A549 (cell line): ENCODE measurements at regions not wholly inside any gene's neighbourhood (a gene's known extent, or its start where the extent isn't known, plus 50 kb on each side); places are given as distances from the start of the nearest gene placed in this dataset.
"Not testable (repeated sequence)": the region's sequence is repeated elsewhere in the genome, so short reads cannot be mapped to it uniquely, and the experiment has no call there.

Experiments
- ATAC-seq, 2 experiments: fragments of 200-7000 bp in 1 of 2; fragments of >200 bp in 1 of 2; cut with Nextera tagmentation in 1 of 2; cut with Tn5 transposase in 1 of 2; 3 replicates each; pipeline versions ENCODE4 v1.8.0 to v1.9.1; 2018 to 2020; ENCODE audit warnings: mild to moderate bottlenecking in 1 of 2, moderate library complexity in 1 of 2
- CTCF ChIA-PET: fragments of 300-600 bp; sonication (Branson Sonifier 250); formaldehyde crosslinking; extraction: SDS; loops from one replicate; lab custom pipeline; 2021; ENCODE audit warnings: antibody characterized with exemption, inconsistent platforms; lab: Yijun Ruan, JAX
- POLR2A ChIA-PET: fragments of 350-600 bp; formaldehyde crosslinking; extraction: SDS; loops from one replicate; lab custom pipeline; 2021; ENCODE audit warnings: antibody characterized with exemption, inconsistent platforms; lab: Yijun Ruan, JAX
- DNase-seq, 2 experiments: peaks; one replicate each; pipeline versions ENCODE4 v3.0.0 to v3.0.0-alpha.2; 2011 to 2016; ENCODE audit warnings: low read depth in 1 of 2, low spot score in 1 of 2
- FAIRE-seq: peaks from 2 replicates; lab custom pipeline; 2011; peaks lifted over from hg19 to GRCh38; lab: Jason Lieb, UNC
- H3K27ac ChIP-seq, 2 experiments: fragments of >200 bp; sonication (Bioruptor Twin); formaldehyde crosslinking; 3 replicates each; pipeline ENCODE4 v1.5.1; 2016 to 2017
- H3K4me1 ChIP-seq: fragments of >200 bp; sonication (Bioruptor Twin); formaldehyde crosslinking; 3 replicates; pipeline ENCODE4 v1.6.1; 2016
- H3K4me2 ChIP-seq: fragments of >200 bp; sonication (Bioruptor Twin); formaldehyde crosslinking; 3 replicates; pipeline ENCODE4 v1.6.1; 2016
- H3K4me3 ChIP-seq: fragments of >200 bp; sonication (Bioruptor Twin); formaldehyde crosslinking; 3 replicates; pipeline ENCODE4 v1.5.1; 2016
- H3K9me3 ChIP-seq: fragments of >200 bp; sonication (Bioruptor Twin); formaldehyde crosslinking; 3 replicates; pipeline ENCODE4 v1.6.1; 2016
- CBX2 ChIP-seq: fragments of 200-600 bp; sonication (generic); IDR thresholded peaks from 2 replicates; pipeline ENCODE4 v1.6.1; 2016; ENCODE audit warnings: low read depth, mild to moderate bottlenecking, borderline replicate concordance
- CBX8 ChIP-seq: fragments of 200-600 bp; sonication (generic); IDR thresholded peaks from 2 replicates; pipeline ENCODE4 v1.6.1; 2016
- CEBPB ChIP-seq, 2 experiments: fragments of >200 bp in 1 of 2; sonication (Bioruptor Twin) in 1 of 2; formaldehyde crosslinking in 1 of 2; IDR thresholded peaks; 2 replicates each; pipeline ENCODE4 v1.6.1; 2012 to 2016
- FOSL2 ChIP-seq, 2 experiments: fragments of 450-650 bp in 1 of 2; fragments of >200 bp in 1 of 2; sonication (Bioruptor Twin) in 1 of 2; formaldehyde crosslinking; IDR thresholded peaks; 2 replicates each; pipeline versions ENCODE4 v1.5.0 to v1.6.1; 2016 to 2020; ENCODE audit warnings: mild to moderate bottlenecking in 1 of 2, moderate library complexity in 1 of 2
- FOXS1 ChIP-seq: fragments of 250-450 bp; sonication (Bioruptor Pico); IDR thresholded peaks from 2 replicates; pipeline ENCODE4 v1.5.0; 2020; ENCODE audit warnings: mild to moderate bottlenecking, moderate library complexity
- GATA3 ChIP-seq: IDR thresholded peaks from 2 replicates; pipeline ENCODE4 v1.6.1; 2012; ENCODE audit warnings: borderline replicate concordance
- HEYL ChIP-seq: fragments of 250-450 bp; sonication (Bioruptor Pico); IDR thresholded peaks from 2 replicates; pipeline ENCODE4 v1.8.0; 2021; ENCODE audit warnings: mild to moderate bottlenecking, moderate library complexity
- HOXB5 ChIP-seq: fragments of 250-450 bp; sonication (Bioruptor Pico); IDR thresholded peaks from 2 replicates; pipeline ENCODE4 v1.5.0; 2020; ENCODE audit warnings: mild to moderate bottlenecking, moderate library complexity
- JUNB ChIP-seq: fragments of >200 bp; sonication (Bioruptor Twin); formaldehyde crosslinking; IDR thresholded peaks from 2 replicates; pipeline ENCODE4 v1.6.1; 2016
- MAFK ChIP-seq: fragments of 450-650 bp; IDR thresholded peaks from 2 replicates; pipeline ENCODE4 v1.6.1; 2014; ENCODE audit not compliant: partially characterized antibody
- MYC ChIP-seq: IDR thresholded peaks from 2 replicates; pipeline ENCODE4 v1.6.1; 2012; ENCODE audit warnings: mild to moderate bottlenecking, inconsistent platforms, low read length, improper control_type of control experiment, borderline replicate concordance
- NR3C1 ChIP-seq: fragments of >200 bp; sonication (Bioruptor Twin); formaldehyde crosslinking; IDR thresholded peaks from 3 replicates; pipeline ENCODE4 v1.6.1; 2017
- PHF8 ChIP-seq: fragments of 200-600 bp; sonication (generic); IDR thresholded peaks from 2 replicates; pipeline ENCODE4 v1.6.1; 2016; ENCODE audit warnings: low read depth, mild to moderate bottlenecking, antibody characterized with exemption, moderate library complexity, borderline replicate concordance
- POLR2AphosphoS2 ChIP-seq: conservative IDR thresholded peaks from 2 replicates; pipeline ENCODE4 v1.6.1; 2012; ENCODE audit warnings: low read length, improper control_type of control experiment, inconsistent platforms
- RFX5 ChIP-seq: fragments of 450-650 bp; IDR thresholded peaks from 2 replicates; pipeline ENCODE4 v1.7.1; 2014; ENCODE audit warnings: antibody characterized with exemption, mild to moderate bottlenecking, moderate library complexity
- SMC3 ChIP-seq: fragments of >200 bp; sonication (Bioruptor Twin); formaldehyde crosslinking; IDR thresholded peaks from 3 replicates; pipeline ENCODE4 v1.6.1; 2018; ENCODE audit warnings: inconsistent platforms
- TFCP2L1 ChIP-seq: fragments of 250-450 bp; sonication (Bioruptor Pico); IDR thresholded peaks from 2 replicates; pipeline ENCODE4 v1.5.0; 2021; ENCODE audit warnings: mild to moderate bottlenecking
- ZC3H11A ChIP-seq: fragments of 450-650 bp; IDR thresholded peaks from 2 replicates; pipeline ENCODE4 v1.6.1; 2014; ENCODE audit warnings: antibody characterized with exemption, mild to moderate bottlenecking
- ZFP36 ChIP-seq: fragments of 450-650 bp; IDR thresholded peaks from 2 replicates; pipeline ENCODE4 v1.6.1; 2014; ENCODE audit warnings: borderline replicate concordance; ENCODE audit not compliant: partially characterized antibody
- ZSCAN20 ChIP-seq: fragments of 250-450 bp; sonication (Bioruptor Pico); IDR thresholded peaks from 2 replicates; pipeline ENCODE4 v1.8.0; 2022; ENCODE audit warnings: mild to moderate bottlenecking, moderate library complexity
- WGBS: methylation state at CpG from one replicate; pipeline ENCODE4 v1.1.6; 2017; ENCODE audit errors: missing lambda C conversion rate; 5-methylcytosine and 5-hydroxymethylcytosine counted together
- TF ChIP-seq, protein P1 (sequence below): fragments of >200 bp; sonication (Bioruptor Twin); formaldehyde crosslinking; IDR thresholded peaks from 3 replicates; pipeline ENCODE4 v1.6.1; 2016
- TF ChIP-seq, protein P2 (sequence below): fragments of 200-600 bp; sonication (generic); IDR thresholded peaks from 2 replicates; pipeline ENCODE4 v1.6.1; 2016; ENCODE audit warnings: antibody characterized with exemption, mild to moderate bottlenecking, moderate library complexity
- TF ChIP-seq, protein P3 (sequence below): fragments of 450-650 bp; IDR thresholded peaks from 2 replicates; pipeline ENCODE4 v1.6.1; 2014; ENCODE audit warnings: antibody characterized with exemption
- TF ChIP-seq, protein P4 (sequence below): fragments of >200 bp; sonication (Bioruptor Twin); formaldehyde crosslinking; IDR thresholded peaks from 3 replicates; pipeline ENCODE4 v1.5.1; 2016

DNA sequence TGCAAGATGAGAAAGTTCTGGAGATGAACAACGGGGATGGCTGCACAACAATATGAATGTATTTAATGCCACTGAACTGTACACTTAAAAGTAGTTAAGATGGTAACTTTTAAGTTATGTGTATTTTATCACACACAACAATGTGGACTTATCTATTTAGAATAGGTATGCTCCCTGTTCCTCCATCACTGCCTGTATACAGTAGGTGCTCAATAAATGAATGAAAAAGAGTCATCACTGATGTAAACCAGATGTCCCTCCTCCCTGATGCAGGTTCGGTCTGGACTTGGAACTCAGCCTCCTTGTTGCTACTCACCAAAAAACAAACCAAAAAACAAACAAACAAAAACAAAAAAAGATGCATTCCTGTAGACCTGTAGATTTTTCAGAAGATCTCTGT is 65.9 kb upstream of the BOD1 start:
- DNase-seq (no peak), ATAC-seq (no peak), FAIRE-seq (no peak)
- TF ChIP-seq JUNB (no peak), GATA3 (no peak), HOXB5 (CRISPR knock-in tag) (no peak), NR3C1 (no peak), MYC (no peak), ZC3H11A (no peak), CBX2 (no peak), FOXS1 (CRISPR knock-in tag) (no peak), CEBPB (IDR thresholded peaks at IDR 0.05) (no peak), POLR2AphosphoS2 (no peak), ZFP36 (no peak)
- TF ChIP-seq, protein P1, sequence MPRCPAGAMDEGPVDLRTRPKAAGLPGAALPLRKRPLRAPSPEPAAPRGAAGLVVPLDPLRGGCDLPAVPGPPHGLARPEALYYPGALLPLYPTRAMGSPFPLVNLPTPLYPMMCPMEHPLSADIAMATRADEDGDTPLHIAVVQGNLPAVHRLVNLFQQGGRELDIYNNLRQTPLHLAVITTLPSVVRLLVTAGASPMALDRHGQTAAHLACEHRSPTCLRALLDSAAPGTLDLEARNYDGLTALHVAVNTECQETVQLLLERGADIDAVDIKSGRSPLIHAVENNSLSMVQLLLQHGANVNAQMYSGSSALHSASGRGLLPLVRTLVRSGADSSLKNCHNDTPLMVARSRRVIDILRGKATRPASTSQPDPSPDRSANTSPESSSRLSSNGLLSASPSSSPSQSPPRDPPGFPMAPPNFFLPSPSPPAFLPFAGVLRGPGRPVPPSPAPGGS, result no peak
- ChIA-PET CTCF (no interaction called here), POLR2A (interaction anchor here (0.6 kb wide), 1 partner anchor 217 kb away, joined by 3 read pairs; no protein-coding TSS in a partner anchor)
- no peak overlapping the region for H3K4me2 ChIP-seq
- H3K9me3 ChIP-seq, result no peaks in the 10 kb centered on the region
- no peak overlapping the region for H3K4me3 ChIP-seq
- no peak overlapping the region for H3K27ac ChIP-seq
- 75% methylated on average over 2 of the region's 2 CpGs for WGBS
- no peaks in the 10 kb centered on the region; the same call in 2 of the 3 replicates for H3K4me1 ChIP-seq

DNA sequence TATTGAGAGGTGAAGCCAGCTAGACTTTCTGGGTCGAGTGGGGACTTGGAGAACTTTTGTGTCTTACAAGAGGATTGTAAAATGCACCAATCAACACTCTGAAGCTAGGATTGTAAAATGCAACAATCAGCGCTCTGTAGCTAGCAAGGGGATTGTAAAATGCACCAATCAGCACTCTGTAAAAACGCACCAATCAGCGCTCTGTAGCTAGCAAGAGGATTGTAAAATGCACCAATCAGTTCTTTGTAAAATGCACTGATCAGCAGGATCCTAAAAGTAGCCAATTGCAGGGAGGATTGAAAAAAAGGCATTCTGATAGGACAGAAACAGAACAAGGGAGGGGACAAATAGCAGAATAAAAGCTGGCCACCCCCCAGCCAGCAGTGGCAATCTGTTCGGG is 68.1 kb upstream of the BOD1 start:
- POLR2A ChIA-PET, H3K27ac ChIP-seq, DNase-seq, ATAC-seq, FAIRE-seq, H3K9me3 ChIP-seq, H3K4me2 ChIP-seq, H3K4me3 ChIP-seq: not testable (repeated sequence)
- 89% methylated on average over 5 of the region's 5 CpGs for WGBS
- CTCF ChIA-PET, result interaction anchor here (0.6 to 1.7 kb wide), 3 partner anchors 14 to 286 kb away, joined by 3 read pairs; no protein-coding TSS in a partner anchor
- peaks cover 16% of the 10 kb centered on the region for H3K4me1 ChIP-seq
- TF ChIP-seq MAFK, result peak; percentile 76

DNA sequence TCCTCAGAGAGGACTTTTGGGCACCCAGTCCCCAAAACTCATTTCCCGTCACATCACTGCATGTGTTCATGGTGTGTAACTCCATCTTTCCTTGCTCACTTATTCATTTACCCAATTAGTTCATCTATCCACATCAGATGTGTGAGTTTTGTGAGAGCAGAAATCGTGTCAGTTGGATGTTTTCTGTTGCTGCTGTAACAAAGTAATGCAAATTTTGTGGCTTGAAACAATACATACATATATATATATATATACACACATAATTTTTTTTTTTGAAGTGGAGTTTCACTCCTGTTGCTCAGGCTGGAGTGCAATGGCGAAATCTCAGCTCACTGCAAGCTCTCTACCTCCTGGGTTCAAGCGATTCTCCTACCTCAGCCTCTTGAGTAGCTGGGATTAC is 70.5 kb upstream of the BOD1 start:
- Histone ChIP-seq H3K27ac (peak overlapping the region; percentile 92 to 93; a peak in 5 of 6 replicates), H3K9me3 (no peaks in the 10 kb centered on the region), H3K4me2 (no peak overlapping the region), H3K4me3 (no peak overlapping the region), H3K4me1 (peaks cover 24% of the 10 kb centered on the region)
- CTCF ChIA-PET, result interaction anchor here (1.0 kb wide), 1 partner anchor 286 kb away, joined by 3 read pairs; no protein-coding TSS in a partner anchor
- DNase-seq (no peak), ATAC-seq (no peak), FAIRE-seq (no peak)
- WGBS, result 77% methylated on average over 4 of the region's 4 CpGs
- POLR2A ChIA-PET, result no interaction called here
- TF ChIP-seq, protein P2, sequence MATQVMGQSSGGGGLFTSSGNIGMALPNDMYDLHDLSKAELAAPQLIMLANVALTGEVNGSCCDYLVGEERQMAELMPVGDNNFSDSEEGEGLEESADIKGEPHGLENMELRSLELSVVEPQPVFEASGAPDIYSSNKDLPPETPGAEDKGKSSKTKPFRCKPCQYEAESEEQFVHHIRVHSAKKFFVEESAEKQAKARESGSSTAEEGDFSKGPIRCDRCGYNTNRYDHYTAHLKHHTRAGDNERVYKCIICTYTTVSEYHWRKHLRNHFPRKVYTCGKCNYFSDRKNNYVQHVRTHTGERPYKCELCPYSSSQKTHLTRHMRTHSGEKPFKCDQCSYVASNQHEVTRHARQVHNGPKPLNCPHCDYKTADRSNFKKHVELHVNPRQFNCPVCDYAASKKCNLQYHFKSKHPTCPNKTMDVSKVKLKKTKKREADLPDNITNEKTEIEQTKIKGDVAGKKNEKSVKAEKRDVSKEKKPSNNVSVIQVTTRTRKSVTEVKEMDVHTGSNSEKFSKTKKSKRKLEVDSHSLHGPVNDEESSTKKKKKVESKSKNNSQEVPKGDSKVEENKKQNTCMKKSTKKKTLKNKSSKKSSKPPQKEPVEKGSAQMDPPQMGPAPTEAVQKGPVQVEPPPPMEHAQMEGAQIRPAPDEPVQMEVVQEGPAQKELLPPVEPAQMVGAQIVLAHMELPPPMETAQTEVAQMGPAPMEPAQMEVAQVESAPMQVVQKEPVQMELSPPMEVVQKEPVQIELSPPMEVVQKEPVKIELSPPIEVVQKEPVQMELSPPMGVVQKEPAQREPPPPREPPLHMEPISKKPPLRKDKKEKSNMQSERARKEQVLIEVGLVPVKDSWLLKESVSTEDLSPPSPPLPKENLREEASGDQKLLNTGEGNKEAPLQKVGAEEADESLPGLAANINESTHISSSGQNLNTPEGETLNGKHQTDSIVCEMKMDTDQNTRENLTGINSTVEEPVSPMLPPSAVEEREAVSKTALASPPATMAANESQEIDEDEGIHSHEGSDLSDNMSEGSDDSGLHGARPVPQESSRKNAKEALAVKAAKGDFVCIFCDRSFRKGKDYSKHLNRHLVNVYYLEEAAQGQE, result no peak
- TF ChIP-seq HOXB5 (CRISPR knock-in tag) (no peak), ZSCAN20 (CRISPR knock-in tag) (no peak), TFCP2L1 (CRISPR knock-in tag) (no peak), PHF8 (no peak), HEYL (CRISPR knock-in tag) (no peak), MYC (no peak), RFX5 (no peak), SMC3 (no peak), CBX2 (no peak), CEBPB (IDR thresholded peaks at IDR 0.05) (no peak), CBX8 (no peak), FOSL2 (IDR thresholded peaks at IDR 0.05) (no peak), FOSL2 (CRISPR knock-in tag; IDR thresholded peaks at IDR 0.05) (no peak)
- TF ChIP-seq, protein P3, sequence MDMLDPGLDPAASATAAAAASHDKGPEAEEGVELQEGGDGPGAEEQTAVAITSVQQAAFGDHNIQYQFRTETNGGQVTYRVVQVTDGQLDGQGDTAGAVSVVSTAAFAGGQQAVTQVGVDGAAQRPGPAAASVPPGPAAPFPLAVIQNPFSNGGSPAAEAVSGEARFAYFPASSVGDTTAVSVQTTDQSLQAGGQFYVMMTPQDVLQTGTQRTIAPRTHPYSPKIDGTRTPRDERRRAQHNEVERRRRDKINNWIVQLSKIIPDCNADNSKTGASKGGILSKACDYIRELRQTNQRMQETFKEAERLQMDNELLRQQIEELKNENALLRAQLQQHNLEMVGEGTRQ, result no peak
- TF ChIP-seq, protein P1, result no peak
- TF ChIP-seq, protein P4, sequence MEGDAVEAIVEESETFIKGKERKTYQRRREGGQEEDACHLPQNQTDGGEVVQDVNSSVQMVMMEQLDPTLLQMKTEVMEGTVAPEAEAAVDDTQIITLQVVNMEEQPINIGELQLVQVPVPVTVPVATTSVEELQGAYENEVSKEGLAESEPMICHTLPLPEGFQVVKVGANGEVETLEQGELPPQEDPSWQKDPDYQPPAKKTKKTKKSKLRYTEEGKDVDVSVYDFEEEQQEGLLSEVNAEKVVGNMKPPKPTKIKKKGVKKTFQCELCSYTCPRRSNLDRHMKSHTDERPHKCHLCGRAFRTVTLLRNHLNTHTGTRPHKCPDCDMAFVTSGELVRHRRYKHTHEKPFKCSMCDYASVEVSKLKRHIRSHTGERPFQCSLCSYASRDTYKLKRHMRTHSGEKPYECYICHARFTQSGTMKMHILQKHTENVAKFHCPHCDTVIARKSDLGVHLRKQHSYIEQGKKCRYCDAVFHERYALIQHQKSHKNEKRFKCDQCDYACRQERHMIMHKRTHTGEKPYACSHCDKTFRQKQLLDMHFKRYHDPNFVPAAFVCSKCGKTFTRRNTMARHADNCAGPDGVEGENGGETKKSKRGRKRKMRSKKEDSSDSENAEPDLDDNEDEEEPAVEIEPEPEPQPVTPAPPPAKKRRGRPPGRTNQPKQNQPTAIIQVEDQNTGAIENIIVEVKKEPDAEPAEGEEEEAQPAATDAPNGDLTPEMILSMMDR, result no peak
